ENCODE measurements at regions not wholly inside any gene's neighbourhood (a gene's known extent, or its start where the extent isn't known, plus 50 kb on each side); places are given as distances from the start of the nearest gene placed in this dataset.

DNA sequence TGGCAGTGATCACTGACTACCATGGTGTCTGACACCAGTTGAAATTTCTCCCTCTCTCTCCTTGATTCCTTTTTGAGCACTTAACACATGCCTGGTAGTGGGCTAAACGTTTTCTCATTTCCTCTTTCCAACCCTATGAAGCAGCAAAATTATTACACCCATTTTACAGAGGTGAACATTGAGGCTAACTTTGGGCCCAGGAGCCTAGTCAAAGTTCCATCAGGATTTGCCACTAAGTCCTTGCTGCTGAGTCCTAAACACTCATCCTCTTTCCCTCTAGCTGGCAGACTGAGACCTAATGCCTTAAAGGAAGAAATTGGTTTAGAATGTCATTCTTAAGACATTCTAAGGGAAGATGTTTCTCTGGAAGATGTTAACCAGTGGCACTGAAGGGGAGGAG, 74.7 kb upstream of the IRX3 start:
- TF ChIP-seq, protein P1, sequence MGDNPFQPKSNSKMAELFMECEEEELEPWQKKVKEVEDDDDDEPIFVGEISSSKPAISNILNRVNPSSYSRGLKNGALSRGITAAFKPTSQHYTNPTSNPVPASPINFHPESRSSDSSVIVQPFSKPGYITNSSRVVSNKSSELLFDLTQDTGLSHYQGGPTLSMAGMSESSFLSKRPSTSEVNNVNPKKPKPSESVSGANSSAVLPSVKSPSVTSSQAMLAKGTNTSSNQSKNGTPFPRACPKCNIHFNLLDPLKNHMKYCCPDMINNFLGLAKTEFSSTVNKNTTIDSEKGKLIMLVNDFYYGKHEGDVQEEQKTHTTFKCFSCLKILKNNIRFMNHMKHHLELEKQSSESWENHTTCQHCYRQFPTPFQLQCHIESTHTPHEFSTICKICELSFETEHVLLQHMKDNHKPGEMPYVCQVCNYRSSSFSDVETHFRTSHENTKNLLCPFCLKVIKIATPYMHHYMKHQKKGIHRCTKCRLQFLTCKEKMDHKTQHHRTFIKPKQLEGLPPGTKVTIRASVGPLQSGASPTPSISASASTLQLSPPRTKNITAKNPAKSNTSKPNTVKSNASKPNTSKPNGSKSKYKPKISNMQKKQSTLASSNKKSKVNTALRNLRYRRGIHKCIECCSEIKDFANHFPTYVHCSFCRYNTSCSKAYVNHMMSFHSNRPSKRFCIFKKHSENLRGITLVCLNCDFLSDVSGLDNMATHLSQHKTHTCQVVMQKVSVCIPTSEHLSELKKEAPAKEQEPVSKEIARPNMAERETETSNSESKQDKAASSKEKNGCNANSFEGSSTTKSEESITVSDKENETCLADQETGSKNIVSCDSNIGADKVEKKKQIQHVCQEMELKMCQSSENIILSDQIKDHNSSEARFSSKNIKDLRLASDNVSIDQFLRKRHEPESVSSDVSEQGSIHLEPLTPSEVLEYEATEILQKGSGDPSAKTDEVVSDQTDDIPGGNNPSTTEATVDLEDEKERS (tag by site-specific recombination; IDR thresholded peaks at IDR 0.05), result no peak
- TF ChIP-seq, protein P2, sequence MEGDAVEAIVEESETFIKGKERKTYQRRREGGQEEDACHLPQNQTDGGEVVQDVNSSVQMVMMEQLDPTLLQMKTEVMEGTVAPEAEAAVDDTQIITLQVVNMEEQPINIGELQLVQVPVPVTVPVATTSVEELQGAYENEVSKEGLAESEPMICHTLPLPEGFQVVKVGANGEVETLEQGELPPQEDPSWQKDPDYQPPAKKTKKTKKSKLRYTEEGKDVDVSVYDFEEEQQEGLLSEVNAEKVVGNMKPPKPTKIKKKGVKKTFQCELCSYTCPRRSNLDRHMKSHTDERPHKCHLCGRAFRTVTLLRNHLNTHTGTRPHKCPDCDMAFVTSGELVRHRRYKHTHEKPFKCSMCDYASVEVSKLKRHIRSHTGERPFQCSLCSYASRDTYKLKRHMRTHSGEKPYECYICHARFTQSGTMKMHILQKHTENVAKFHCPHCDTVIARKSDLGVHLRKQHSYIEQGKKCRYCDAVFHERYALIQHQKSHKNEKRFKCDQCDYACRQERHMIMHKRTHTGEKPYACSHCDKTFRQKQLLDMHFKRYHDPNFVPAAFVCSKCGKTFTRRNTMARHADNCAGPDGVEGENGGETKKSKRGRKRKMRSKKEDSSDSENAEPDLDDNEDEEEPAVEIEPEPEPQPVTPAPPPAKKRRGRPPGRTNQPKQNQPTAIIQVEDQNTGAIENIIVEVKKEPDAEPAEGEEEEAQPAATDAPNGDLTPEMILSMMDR (tag by site-specific recombination; IDR thresholded peaks at IDR 0.05), result no peak
- TF ChIP-seq ZNF114 (tag by site-specific recombination; IDR thresholded peaks at IDR 0.05), result no peak
- TF ChIP-seq, protein P3, sequence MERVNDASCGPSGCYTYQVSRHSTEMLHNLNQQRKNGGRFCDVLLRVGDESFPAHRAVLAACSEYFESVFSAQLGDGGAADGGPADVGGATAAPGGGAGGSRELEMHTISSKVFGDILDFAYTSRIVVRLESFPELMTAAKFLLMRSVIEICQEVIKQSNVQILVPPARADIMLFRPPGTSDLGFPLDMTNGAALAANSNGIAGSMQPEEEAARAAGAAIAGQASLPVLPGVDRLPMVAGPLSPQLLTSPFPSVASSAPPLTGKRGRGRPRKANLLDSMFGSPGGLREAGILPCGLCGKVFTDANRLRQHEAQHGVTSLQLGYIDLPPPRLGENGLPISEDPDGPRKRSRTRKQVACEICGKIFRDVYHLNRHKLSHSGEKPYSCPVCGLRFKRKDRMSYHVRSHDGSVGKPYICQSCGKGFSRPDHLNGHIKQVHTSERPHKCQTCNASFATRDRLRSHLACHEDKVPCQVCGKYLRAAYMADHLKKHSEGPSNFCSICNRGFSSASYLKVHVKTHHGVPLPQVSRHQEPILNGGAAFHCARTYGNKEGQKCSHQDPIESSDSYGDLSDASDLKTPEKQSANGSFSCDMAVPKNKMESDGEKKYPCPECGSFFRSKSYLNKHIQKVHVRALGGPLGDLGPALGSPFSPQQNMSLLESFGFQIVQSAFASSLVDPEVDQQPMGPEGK (tag by site-specific recombination; IDR thresholded peaks at IDR 0.05), result no peak
- TF ChIP-seq TCF7L2 (IDR thresholded peaks at IDR 0.05; ENCODE audit: borderline replicate concordance, low read depth, low read length), result no peak
